ENCODE measurements at regions not wholly inside any gene's neighbourhood (a gene's known extent, or its start where the extent isn't known, plus 50 kb on each side); places are given as distances from the start of the nearest gene placed in this dataset.

GRCh38 chr3:177362626-177363025 lies 165.3 kb upstream of the TBL1XR1 start:
- no peak overlapping the region for H3K4me2 ChIP-seq (ENCODE audit: insufficient read depth, low read length)
- H3K9me3 ChIP-seq (replicated peaks; ENCODE audit: control insufficient read depth, insufficient read depth, low read length) = no peaks in the 10 kb centered on the region
- ChIA-PET CTCF (interaction anchor here (1.7 to 7.7 kb wide), 2 partner anchors 310 to 1023 kb away, joined by 4 to 66 read pairs; no protein-coding TSS in a partner anchor), POLR2A (no interaction called here)
- no peaks in the 10 kb centered on the region for H4K20me1 ChIP-seq (replicated peaks; ENCODE audit: control insufficient read depth, extremely low read depth, insufficient read depth, low read length)
- H3K9me1 ChIP-seq (replicated peaks; ENCODE audit: control insufficient read depth, extremely low read depth, insufficient read depth, low read length) = no peaks in the 10 kb centered on the region
- no peaks in the 10 kb centered on the region for H3K27me3 ChIP-seq (ENCODE audit: control insufficient read depth in 2 of 2, insufficient read depth in 2 of 2, low read length in 2 of 2)
- TF ChIP-seq, protein P1, sequence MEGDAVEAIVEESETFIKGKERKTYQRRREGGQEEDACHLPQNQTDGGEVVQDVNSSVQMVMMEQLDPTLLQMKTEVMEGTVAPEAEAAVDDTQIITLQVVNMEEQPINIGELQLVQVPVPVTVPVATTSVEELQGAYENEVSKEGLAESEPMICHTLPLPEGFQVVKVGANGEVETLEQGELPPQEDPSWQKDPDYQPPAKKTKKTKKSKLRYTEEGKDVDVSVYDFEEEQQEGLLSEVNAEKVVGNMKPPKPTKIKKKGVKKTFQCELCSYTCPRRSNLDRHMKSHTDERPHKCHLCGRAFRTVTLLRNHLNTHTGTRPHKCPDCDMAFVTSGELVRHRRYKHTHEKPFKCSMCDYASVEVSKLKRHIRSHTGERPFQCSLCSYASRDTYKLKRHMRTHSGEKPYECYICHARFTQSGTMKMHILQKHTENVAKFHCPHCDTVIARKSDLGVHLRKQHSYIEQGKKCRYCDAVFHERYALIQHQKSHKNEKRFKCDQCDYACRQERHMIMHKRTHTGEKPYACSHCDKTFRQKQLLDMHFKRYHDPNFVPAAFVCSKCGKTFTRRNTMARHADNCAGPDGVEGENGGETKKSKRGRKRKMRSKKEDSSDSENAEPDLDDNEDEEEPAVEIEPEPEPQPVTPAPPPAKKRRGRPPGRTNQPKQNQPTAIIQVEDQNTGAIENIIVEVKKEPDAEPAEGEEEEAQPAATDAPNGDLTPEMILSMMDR (IDR thresholded peaks at IDR 0.05; ENCODE audit: extremely low read depth in 1 of 2, insufficient read depth in 1 of 2, low read depth in 1 of 2, low read length in 2 of 2) = no peak
- no peak for TF ChIP-seq EZH2 (IDR thresholded peaks at IDR 0.05; ENCODE audit: borderline replicate concordance, low read depth, low read length, severe bottlenecking)
- TF ChIP-seq MAX (IDR thresholded peaks at IDR 0.05; ENCODE audit: insufficient read depth, insufficient read length) = no peak
- TF ChIP-seq POLR2AphosphoS5 (IDR thresholded peaks at IDR 0.05; ENCODE audit: insufficient read depth, low read depth, low read length) = no peak
- TF ChIP-seq MYC (IDR thresholded peaks at IDR 0.05; ENCODE audit: low read depth, low read length) = no peak
- no peak for TF ChIP-seq FOS (IDR thresholded peaks at IDR 0.05; ENCODE audit: borderline replicate concordance, insufficient read depth, low read length)
- TF ChIP-seq JUN (IDR thresholded peaks at IDR 0.05; ENCODE audit: borderline replicate concordance, insufficient read depth, insufficient read length, low read depth) = no peak
- TF ChIP-seq GATA2 (IDR thresholded peaks at IDR 0.05; ENCODE audit: insufficient read depth, insufficient read length, low read depth, low read length) = no peak
- TF ChIP-seq POLR2A (IDR thresholded peaks at IDR 0.05; ENCODE audit: low read depth, low read length) = no peak
- no peak overlapping the region for H3K27ac ChIP-seq (ENCODE audit: insufficient read depth, low read depth, low read length)
- intact Hi-C loops (cut with micrococcal nuclease) (loop anchor here (5.0 to 10.0 kb wide), 2 partner anchors 50 to 452 kb away; no protein-coding TSS in a partner anchor), dilution Hi-C loops (cut with MboI; ENCODE audit: extremely low pct_ligation_motif_present, low sequenced_read_pairs) (no loop called here)
- peaks cover 34% of the 10 kb centered on the region for H3K4me1 ChIP-seq (ENCODE audit: control insufficient read depth, extremely low read depth, insufficient read depth, low read length)
- no peak for DNase-seq (ENCODE audit: low read depth, low spot score)
- H2AFZ ChIP-seq (ENCODE audit: low read depth, low read length) = no peak overlapping the region
- H3K79me2 ChIP-seq (ENCODE audit: control insufficient read depth, insufficient read depth, low read length) = no peaks in the 10 kb centered on the region
- no peak overlapping the region for H3K4me3 ChIP-seq (replicated peaks in 1 of 3; ENCODE audit: insufficient read depth in 1 of 3, low read depth in 1 of 3, low read length in 3 of 3)
- H3K9ac ChIP-seq (replicated peaks; ENCODE audit: extremely low read depth, insufficient read depth, low read length) = no peak overlapping the region
- no peak for FAIRE-seq
- no TSS peak for BruUV-seq (replicated peaks)
- no peaks in the 10 kb centered on the region for H3K36me3 ChIP-seq (ENCODE audit: control insufficient read depth in 2 of 2, extremely low read depth in 1 of 2, insufficient read depth in 2 of 2, low read length in 2 of 2)
